ENCODE measurements at regions not wholly inside any gene's neighbourhood (a gene's known extent, or its start where the extent isn't known, plus 50 kb on each side); places are given as distances from the start of the nearest gene placed in this dataset.

- no peak overlapping the region for H3K4me3 ChIP-seq
- H3K27ac ChIP-seq, result no peak overlapping the region
- peak; percentile 63 to 91 (median 87) for TF ChIP-seq CTCF (IDR thresholded peaks at IDR 0.05)
- no peak for TF ChIP-seq POLR2A (IDR thresholded peaks at IDR 0.05)
- H3K4me1 ChIP-seq, result no peaks in the 10 kb centered on the region
- 19 to 21% methylated on average over 4 of the region's 4 CpGs for WGBS, 2 donors
- intact Hi-C loops (cut with DNase I), result no loop called here
- DNase-seq, result peak; percentile 70 to 77 (median 72)
- no peaks in the 10 kb centered on the region for H3K27me3 ChIP-seq
- ATAC-seq, result peak; percentile 84
- H3K36me3 ChIP-seq (replicated peaks in 1 of 2; ENCODE audit: insufficient read depth in 1 of 2, low read depth in 2 of 2), result no peaks in the 10 kb centered on the region
- H3K9me3 ChIP-seq, result no peaks in the 10 kb centered on the region
These were observed 286.2 kb upstream of the TET2 start for GRCh38 chr4:104860238-104861123.

GRCh38 chr4:104866809-104867208, 279.9 kb upstream of the TET2 start:
- WGBS, 2 donors, result 73 to 84% methylated on average over 4 of the region's 4 CpGs

GRCh38 chr4:104868533-104868932, 278.1 kb upstream of the TET2 start:
- Histone ChIP-seq H3K4me1 (no peaks in the 10 kb centered on the region), H3K27ac (no peak overlapping the region), H3K27me3 (no peaks in the 10 kb centered on the region), H3K36me3 (replicated peaks in 1 of 2; ENCODE audit: insufficient read depth in 1 of 2, low read depth in 2 of 2) (no peaks in the 10 kb centered on the region), H3K4me3 (no peak overlapping the region), H3K9me3 (no peaks in the 10 kb centered on the region)
- TF ChIP-seq POLR2A (IDR thresholded peaks at IDR 0.05) (no peak), CTCF (IDR thresholded peaks at IDR 0.05) (no peak)
- no peak for ATAC-seq
- DNase-seq, result no peak
- intact Hi-C loops (cut with DNase I), result no loop called here

More at GRCh38 chr4:104866809-104867208, 279.9 kb upstream of the TET2 start:
- Histone ChIP-seq H3K27me3 (no peaks in the 10 kb centered on the region), H3K4me1 (no peaks in the 10 kb centered on the region), H3K9me3 (no peaks in the 10 kb centered on the region), H3K4me3 (no peak overlapping the region), H3K36me3 (replicated peaks in 1 of 2; ENCODE audit: insufficient read depth in 1 of 2, low read depth in 2 of 2) (no peaks in the 10 kb centered on the region), H3K27ac (no peak overlapping the region)
- TF ChIP-seq POLR2A (IDR thresholded peaks at IDR 0.05), result no peak
- TF ChIP-seq CTCF (IDR thresholded peaks at IDR 0.05), result no peak
- DNase-seq (no peak), ATAC-seq (no peak)
- intact Hi-C loops (cut with DNase I), result no loop called here

- no peak for TF ChIP-seq CTCF (IDR thresholded peaks at IDR 0.05)
- TF ChIP-seq POLR2A (IDR thresholded peaks at IDR 0.05), result no peak
- H3K27me3 ChIP-seq, result no peaks in the 10 kb centered on the region
- H3K4me1 ChIP-seq, result no peaks in the 10 kb centered on the region
- H3K36me3 ChIP-seq (replicated peaks in 1 of 2; ENCODE audit: insufficient read depth in 1 of 2, low read depth in 2 of 2), result no peaks in the 10 kb centered on the region
- H3K4me3 ChIP-seq, result no peak overlapping the region
- no peaks in the 10 kb centered on the region for H3K9me3 ChIP-seq
- ATAC-seq (no peak), DNase-seq (no peak)
- intact Hi-C loops (cut with DNase I), result no loop called here
- 74% methylated on average over 2 of the region's 2 CpGs for WGBS, 2 donors
- no peak overlapping the region for H3K27ac ChIP-seq
These were observed 277.7 kb upstream of the TET2 start for GRCh38 chr4:104868958-104869357.

GRCh38 chr4:104869831-104870230, 276.8 kb upstream of the TET2 start:
- DNase-seq (no peak), ATAC-seq (no peak)
- H3K36me3 ChIP-seq (replicated peaks in 1 of 2; ENCODE audit: insufficient read depth in 1 of 2, low read depth in 2 of 2), result no peaks in the 10 kb centered on the region
- H3K9me3 ChIP-seq, result no peaks in the 10 kb centered on the region
- TF ChIP-seq POLR2A (IDR thresholded peaks at IDR 0.05) (no peak), CTCF (IDR thresholded peaks at IDR 0.05) (no peak)
- no peaks in the 10 kb centered on the region for H3K27me3 ChIP-seq
- H3K4me3 ChIP-seq, result no peak overlapping the region
- no peak overlapping the region for H3K27ac ChIP-seq
- H3K4me1 ChIP-seq, result no peaks in the 10 kb centered on the region
- intact Hi-C loops (cut with DNase I), result no loop called here
- WGBS, 2 donors, result 72 to 88% methylated on average over 1 of the region's 1 CpG
